Stomach (tissue), 8 donors: ENCODE measurements at regions not wholly inside any gene's neighbourhood (a gene's known extent, or its start where the extent isn't known, plus 50 kb on each side); places are given as distances from the start of the nearest gene placed in this dataset.

Experiments used
- DNase-seq, 2 donors: peaks; one replicate each; pipeline versions ENCODE4 v3.0.0 to v3.0.0-alpha.2; 2013 to 2019
- H3K27ac ChIP-seq, 5 donors: fragments of 200-600 bp in 4 of 5; sonication (generic) in 4 of 5; one replicate each; pipeline ENCODE4 v1.5.1; 2013 to 2019; ENCODE audit warnings: mild to moderate bottlenecking in 1 of 5, moderate library complexity in 1 of 5
- H3K27me3 ChIP-seq, 3 donors: fragments of 200-600 bp; sonication (generic); one replicate each; pipeline ENCODE4 v1.5.1; 2017 to 2019; ENCODE audit warnings: mixed run types in 1 of 3
- H3K36me3 ChIP-seq, 4 donors: fragments of 200-600 bp; sonication (generic); 1 replicate in 3 of 4; 2 replicates in 1 of 4; pipeline ENCODE4 v1.5.1; 2016 to 2019
- H3K4me1 ChIP-seq, 4 donors: fragments of 200-600 bp; sonication (generic); one replicate each; pipeline ENCODE4 v1.5.1; 2016 to 2019
- H3K4me3 ChIP-seq, 4 donors: fragments of 200-600 bp; sonication (generic) in 3 of 4; one replicate each; pipeline ENCODE4 v1.5.1; 2016 to 2019; ENCODE audit warnings: mild to moderate bottlenecking in 1 of 4
- H3K9me3 ChIP-seq, 4 donors: fragments of 200-600 bp; sonication (generic); one replicate each; pipeline ENCODE4 v1.5.1; 2016 to 2019
- CTCF ChIP-seq, 7 experiments: fragments of 450-650 bp in 4 of 7; fragments of 200-600 bp in 3 of 7; sonication (generic) in 3 of 7; IDR thresholded peaks; one replicate each; pipeline ENCODE4 v1.5.1; 2016 to 2019; ENCODE audit warnings: antibody characterized with exemption in 7 of 7, control low read depth in 2 of 7, mild to moderate bottlenecking in 1 of 7
- EP300 ChIP-seq: sonication (generic); formaldehyde crosslinking; IDR thresholded peaks from one replicate; pipeline ENCODE4 v1.6.1; 2017; ENCODE audit warnings: antibody characterized with exemption
- POLR2A ChIP-seq, 4 donors: fragments of 450-650 bp; IDR thresholded peaks; one replicate each; pipeline ENCODE4 v1.6.1; 2016; ENCODE audit warnings: antibody characterized with exemption in 4 of 4, control low read depth in 2 of 4, mild to moderate bottlenecking in 1 of 4, moderate library complexity in 1 of 4
- POLR2AphosphoS5 ChIP-seq, 3 donors: sonication (generic); formaldehyde crosslinking; IDR thresholded peaks; one replicate each; pipeline ENCODE4 v1.6.1; 2016; ENCODE audit warnings: antibody characterized with exemption in 3 of 3
- WGBS, 5 donors: extraction: QIAGEN DNeasy Blood & Tissue Kit in 3 of 5; methylation state at CpG; one replicate each; pipeline versions ENCODE4 v1.1.5 to v1.1.7; 2013 to 2018; 5-methylcytosine and 5-hydroxymethylcytosine counted together
- intact Hi-C: fragments of 100-400 bp; cut with DNase I; formaldehyde crosslinking; loops from one replicate; pipeline ENCODE4 v1.15.1; 2023; ENCODE audit warnings: low total_unique reads
- donor health status: healthy with polysubstance abuse.
- donor health status: Bipolar disorder and iron deficiency.
- donor health status: healthy.

- TF ChIP-seq POLR2AphosphoS5 (IDR thresholded peaks at IDR 0.05) (no peak), POLR2A (IDR thresholded peaks at IDR 0.05) (no peak), CTCF (IDR thresholded peaks at IDR 0.05) (no peak), EP300 (no peak)
- whole genome bisulfite sequencing, 5 donors: 80 to 94% (median 91%) methylated on average over 2 of the region's 2 CpGs
- no peak overlapping the region for H3K27ac ChIP-seq
- H3K4me3 ChIP-seq: no peak overlapping the region
- intact Hi-C loops: no loop called here
- H3K9me3 ChIP-seq: peaks cover 0 to 22% (median 14%) of the 10 kb centered on the region in 4 donors
- no peak for DNase-seq
- H3K4me1 ChIP-seq: no peaks in the 10 kb centered on the region
- no peaks in the 10 kb centered on the region for H3K36me3 ChIP-seq
- H3K27me3 ChIP-seq: no peaks in the 10 kb centered on the region
Measured at GRCh38 chr22:22996511-22997261, 73.6 kb upstream of the GNAZ start.

GRCh38 chr22:22997262-22997898 lies 72.9 kb upstream of the GNAZ start:
- TF ChIP-seq CTCF (IDR thresholded peaks at IDR 0.05) (no peak), POLR2A (IDR thresholded peaks at IDR 0.05) (no peak), POLR2AphosphoS5 (IDR thresholded peaks at IDR 0.05) (no peak), EP300 (no peak)
- H3K4me1 ChIP-seq: no peaks in the 10 kb centered on the region
- no peak overlapping the region for H3K27ac ChIP-seq
- peaks cover 0 to 22% (median 14%) of the 10 kb centered on the region in 4 donors for H3K9me3 ChIP-seq
- H3K36me3 ChIP-seq: no peaks in the 10 kb centered on the region
- no peaks in the 10 kb centered on the region for H3K27me3 ChIP-seq
- no peak overlapping the region for H3K4me3 ChIP-seq
- intact Hi-C loops: no loop called here
- DNase-seq: no peak

- H3K9me3 ChIP-seq: peaks cover 0 to 22% (median 14%) of the 10 kb centered on the region in 4 donors
- no peaks in the 10 kb centered on the region for H3K4me1 ChIP-seq
- no peak overlapping the region for H3K4me3 ChIP-seq
- H3K36me3 ChIP-seq: no peaks in the 10 kb centered on the region
- intact Hi-C loops: no loop called here
- TF ChIP-seq EP300 (no peak), POLR2A (IDR thresholded peaks at IDR 0.05) (no peak), CTCF (IDR thresholded peaks at IDR 0.05) (no peak), POLR2AphosphoS5 (IDR thresholded peaks at IDR 0.05) (no peak)
- no peak overlapping the region for H3K27ac ChIP-seq
- no peaks in the 10 kb centered on the region for H3K27me3 ChIP-seq
- no peak for DNase-seq
Measured at GRCh38 chr22:22997988-22998387, 72.3 kb upstream of the GNAZ start.

- Histone ChIP-seq H3K36me3 (no peaks in the 10 kb centered on the region), H3K4me3 (no peak overlapping the region), H3K4me1 (no peaks in the 10 kb centered on the region), H3K9me3 (peaks cover 0 to 22% (median 14%) of the 10 kb centered on the region in 4 donors), H3K27me3 (no peaks in the 10 kb centered on the region), H3K27ac (no peak overlapping the region)
- 74 to 89% (median 78%) methylated on average over 2 of the region's 2 CpGs for WGBS, 5 donors
- no peak for DNase-seq
- no peak for TF ChIP-seq POLR2AphosphoS5 (IDR thresholded peaks at IDR 0.05)
- no peak for TF ChIP-seq CTCF (IDR thresholded peaks at IDR 0.05)
- no peak for TF ChIP-seq EP300
- TF ChIP-seq POLR2A (IDR thresholded peaks at IDR 0.05): no peak
- intact Hi-C loops: no loop called here
Measured at GRCh38 chr22:22999523-22999922, 70.8 kb upstream of the GNAZ start.
